ENCODE measurements at regions not wholly inside any gene's neighbourhood (a gene's known extent, or its start where the extent isn't known, plus 50 kb on each side); places are given as distances from the start of the nearest gene placed in this dataset.

DNA sequence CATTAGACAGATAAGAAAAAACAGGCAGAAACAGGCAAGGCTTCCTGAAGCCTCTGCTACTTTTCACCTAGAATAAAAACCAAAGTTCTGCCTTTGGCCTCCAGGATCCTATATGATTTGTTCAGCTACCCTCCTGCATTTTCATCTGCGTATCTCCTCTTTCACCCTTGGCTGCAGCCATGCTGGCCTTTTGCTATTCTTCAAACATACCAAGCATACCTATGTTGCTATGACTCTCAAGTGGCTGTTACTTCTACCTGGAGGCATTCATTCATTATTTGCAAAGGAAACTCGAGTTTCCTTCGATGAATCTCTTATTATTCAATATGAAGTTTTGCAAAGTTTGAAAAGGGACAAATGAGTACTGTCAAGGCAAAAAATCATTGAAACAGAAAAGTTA lies 106.4 kb upstream of the HNMT start:
- TF ChIP-seq, protein P1, sequence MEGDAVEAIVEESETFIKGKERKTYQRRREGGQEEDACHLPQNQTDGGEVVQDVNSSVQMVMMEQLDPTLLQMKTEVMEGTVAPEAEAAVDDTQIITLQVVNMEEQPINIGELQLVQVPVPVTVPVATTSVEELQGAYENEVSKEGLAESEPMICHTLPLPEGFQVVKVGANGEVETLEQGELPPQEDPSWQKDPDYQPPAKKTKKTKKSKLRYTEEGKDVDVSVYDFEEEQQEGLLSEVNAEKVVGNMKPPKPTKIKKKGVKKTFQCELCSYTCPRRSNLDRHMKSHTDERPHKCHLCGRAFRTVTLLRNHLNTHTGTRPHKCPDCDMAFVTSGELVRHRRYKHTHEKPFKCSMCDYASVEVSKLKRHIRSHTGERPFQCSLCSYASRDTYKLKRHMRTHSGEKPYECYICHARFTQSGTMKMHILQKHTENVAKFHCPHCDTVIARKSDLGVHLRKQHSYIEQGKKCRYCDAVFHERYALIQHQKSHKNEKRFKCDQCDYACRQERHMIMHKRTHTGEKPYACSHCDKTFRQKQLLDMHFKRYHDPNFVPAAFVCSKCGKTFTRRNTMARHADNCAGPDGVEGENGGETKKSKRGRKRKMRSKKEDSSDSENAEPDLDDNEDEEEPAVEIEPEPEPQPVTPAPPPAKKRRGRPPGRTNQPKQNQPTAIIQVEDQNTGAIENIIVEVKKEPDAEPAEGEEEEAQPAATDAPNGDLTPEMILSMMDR (IDR thresholded peaks at IDR 0.05; ENCODE audit: low read length) = no peak
- TF ChIP-seq EZH2 (optimal IDR thresholded peaks at IDR 0.05; ENCODE audit: low read depth, low read length) = no peak
- no peak for TF ChIP-seq EZH2phosphoT487 (IDR thresholded peaks at IDR 0.05; ENCODE audit: low read length)
